Endodermal cell (in vitro differentiated cells): ENCODE measurements at regions not wholly inside any gene's neighbourhood (a gene's known extent, or its start where the extent isn't known, plus 50 kb on each side); places are given as distances from the start of the nearest gene placed in this dataset.
A peak's percentile ranks its signal among the peaks of the same experiment; 100 is the strongest.

Experiments
- DNase-seq: peaks from one replicate; pipeline ENCODE4 v3.0.0-alpha.2; 2017
- H3K27ac ChIP-seq: 2 replicates; pipeline ENCODE4 v1.5.1; 2013; ENCODE audit warnings: mild to moderate bottlenecking, low read depth, low read length, moderate library complexity
- H3K27me3 ChIP-seq: 2 replicates; pipeline ENCODE4 v1.6.1; 2013; ENCODE audit warnings: mild to moderate bottlenecking, low read length, moderate library complexity; ENCODE audit not compliant: insufficient read depth, control insufficient read depth, poor library complexity, severe bottlenecking
- H3K36me3 ChIP-seq: 2 replicates; pipeline ENCODE4 v1.7.0; 2013; ENCODE audit warnings: mild to moderate bottlenecking, low read length, moderate library complexity; ENCODE audit not compliant: control insufficient read depth, insufficient read depth
- H3K4me1 ChIP-seq: one replicate; pipeline ENCODE4 v1.7.0; 2013; ENCODE audit warnings: low read length; ENCODE audit not compliant: control insufficient read depth, insufficient read depth
- H3K4me3 ChIP-seq: 2 replicates; pipeline ENCODE4 v1.5.1; 2013; ENCODE audit warnings: mild to moderate bottlenecking, low read length, moderate library complexity
- H3K9ac ChIP-seq: 2 replicates; pipeline ENCODE4 v1.6.1; 2013; ENCODE audit warnings: mild to moderate bottlenecking, low read length, moderate library complexity; ENCODE audit not compliant: poor library complexity, severe bottlenecking; ENCODE audit errors: extremely low read depth
- H3K9me3 ChIP-seq: 2 replicates; pipeline ENCODE4 v1.6.1; 2013; ENCODE audit warnings: mild to moderate bottlenecking, low read length, moderate library complexity; ENCODE audit not compliant: control insufficient read depth
- H3K27ac Mint-ChIP-seq: 2 replicates; pipeline ENCODE4 v1.8.0; 2020; ENCODE audit warnings: mixed read lengths
- H3K27me3 Mint-ChIP-seq: 2 replicates; pipeline ENCODE4 v1.8.0; 2021; ENCODE audit warnings: mild to moderate bottlenecking, mixed read lengths; ENCODE audit not compliant: insufficient read depth
- H3K36me3 Mint-ChIP-seq: 2 replicates; pipeline ENCODE4 v1.8.0; 2020; ENCODE audit warnings: low read depth, mixed read lengths
- H3K4me1 Mint-ChIP-seq: 2 replicates; pipeline ENCODE4 v1.8.0; 2020; ENCODE audit warnings: mixed read lengths
- H3K4me3 Mint-ChIP-seq: 2 replicates; pipeline ENCODE4 v1.8.0; 2020; ENCODE audit warnings: mild to moderate bottlenecking, moderate library complexity, mixed read lengths
- H3K9me3 Mint-ChIP-seq: 2 replicates; pipeline ENCODE4 v1.8.0; 2020; ENCODE audit warnings: mild to moderate bottlenecking, mixed read lengths
- WGBS, 2 experiments: methylation state at CpG; one replicate each; pipeline versions ENCODE4 v1.1.5 to v1.1.7; 2013; ENCODE audit warnings: missing lambda C conversion rate in 2 of 2, mixed read lengths in 1 of 2; ENCODE audit not compliant: insufficient coverage in 1 of 2, insufficient read length in 1 of 2; 5-methylcytosine and 5-hydroxymethylcytosine counted together
- TF ChIP-seq, protein P1 (sequence below): fragments of 200-600 bp; sonication (generic); conservative IDR thresholded peaks from 2 replicates; pipeline ENCODE4 v1.5.0; 2021; ENCODE audit warnings: antibody characterized with exemption, mild to moderate bottlenecking

DNA sequence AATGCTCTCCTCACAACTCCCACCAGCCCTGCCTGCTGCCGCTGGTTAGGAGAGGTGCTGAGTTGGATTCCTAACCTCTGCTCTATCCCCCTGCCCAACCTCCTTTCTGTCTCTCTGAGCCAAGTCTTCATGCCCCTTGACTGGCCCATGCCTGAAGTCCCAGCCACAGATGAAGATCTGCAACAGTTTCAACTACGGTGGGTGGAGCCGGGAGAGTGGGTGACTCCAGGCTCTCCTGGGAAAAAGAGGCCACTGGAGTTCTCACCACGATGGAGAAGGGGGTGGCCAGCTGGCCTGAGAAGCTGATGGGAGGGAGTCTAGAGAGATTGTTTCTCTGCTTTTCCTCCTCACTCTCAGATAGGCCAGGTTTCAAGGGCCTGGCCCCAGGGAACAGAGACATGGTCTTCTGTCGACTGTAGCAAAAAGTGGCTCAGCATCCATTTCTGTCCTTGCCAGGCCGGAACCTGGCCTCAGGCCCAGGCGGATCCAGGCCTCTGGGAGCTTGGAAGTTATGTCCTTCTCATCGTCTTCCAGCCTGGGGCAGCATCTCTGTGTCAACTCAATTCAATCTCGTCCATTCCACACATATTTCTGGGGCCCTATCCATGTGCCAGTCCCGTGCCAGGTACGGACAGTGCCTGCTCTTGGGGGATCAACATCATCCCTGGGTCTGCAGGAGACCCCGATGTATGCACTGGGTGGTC is 75.3 kb downstream of the INHBB start:
- H3K4me3 Mint-ChIP-seq, result no peak overlapping the region
- H3K27me3 Mint-ChIP-seq, result peaks cover 31% of the 10 kb centered on the region

DNA sequence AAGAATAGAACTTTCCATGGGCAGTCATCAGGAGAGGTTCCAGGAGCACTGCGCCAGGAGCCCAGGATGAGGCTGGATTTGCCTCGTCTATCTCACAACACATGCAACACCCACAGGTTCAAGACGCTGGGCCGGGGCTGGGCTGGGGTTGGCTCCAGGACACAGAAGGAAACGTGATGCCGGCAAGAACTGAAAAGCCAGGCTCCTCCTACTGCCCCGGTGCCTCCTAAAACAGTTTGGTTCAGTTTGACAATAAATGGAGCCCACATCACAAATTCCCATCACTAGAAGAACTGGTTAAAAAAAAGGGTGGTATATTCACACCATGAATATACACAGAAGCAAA is 75.9 kb downstream of the INHBB start:
- no peak overlapping the region for H3K4me3 Mint-ChIP-seq
- H3K9me3 Mint-ChIP-seq, result no peaks in the 10 kb centered on the region
- H3K27me3 Mint-ChIP-seq, result peaks cover 35% of the 10 kb centered on the region
- DNase-seq, result peak; percentile 26
- H3K9ac ChIP-seq, result no peak overlapping the region
- TF ChIP-seq, protein P1, sequence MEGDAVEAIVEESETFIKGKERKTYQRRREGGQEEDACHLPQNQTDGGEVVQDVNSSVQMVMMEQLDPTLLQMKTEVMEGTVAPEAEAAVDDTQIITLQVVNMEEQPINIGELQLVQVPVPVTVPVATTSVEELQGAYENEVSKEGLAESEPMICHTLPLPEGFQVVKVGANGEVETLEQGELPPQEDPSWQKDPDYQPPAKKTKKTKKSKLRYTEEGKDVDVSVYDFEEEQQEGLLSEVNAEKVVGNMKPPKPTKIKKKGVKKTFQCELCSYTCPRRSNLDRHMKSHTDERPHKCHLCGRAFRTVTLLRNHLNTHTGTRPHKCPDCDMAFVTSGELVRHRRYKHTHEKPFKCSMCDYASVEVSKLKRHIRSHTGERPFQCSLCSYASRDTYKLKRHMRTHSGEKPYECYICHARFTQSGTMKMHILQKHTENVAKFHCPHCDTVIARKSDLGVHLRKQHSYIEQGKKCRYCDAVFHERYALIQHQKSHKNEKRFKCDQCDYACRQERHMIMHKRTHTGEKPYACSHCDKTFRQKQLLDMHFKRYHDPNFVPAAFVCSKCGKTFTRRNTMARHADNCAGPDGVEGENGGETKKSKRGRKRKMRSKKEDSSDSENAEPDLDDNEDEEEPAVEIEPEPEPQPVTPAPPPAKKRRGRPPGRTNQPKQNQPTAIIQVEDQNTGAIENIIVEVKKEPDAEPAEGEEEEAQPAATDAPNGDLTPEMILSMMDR, result no peak
- no peaks in the 10 kb centered on the region for H3K4me1 Mint-ChIP-seq
- no peaks in the 10 kb centered on the region for H3K9me3 ChIP-seq
- H3K27ac ChIP-seq, result no peak overlapping the region
- H3K27ac Mint-ChIP-seq, result no peak overlapping the region
- no peaks in the 10 kb centered on the region for H3K36me3 ChIP-seq
- no peaks in the 10 kb centered on the region for H3K4me1 ChIP-seq
- WGBS, 2 experiments, result 82% methylated on average over 7 of the region's 7 CpGs; no CpG with 5 or more reads in 1 of the 2 experiments
- no peak overlapping the region for H3K4me3 ChIP-seq
- H3K27me3 ChIP-seq, result peaks cover 52% of the 10 kb centered on the region
- no peaks in the 10 kb centered on the region for H3K36me3 Mint-ChIP-seq

More for the DNA sequence above, 75.3 kb downstream of the INHBB start:
- no peaks in the 10 kb centered on the region for H3K36me3 Mint-ChIP-seq
- no peaks in the 10 kb centered on the region for H3K4me1 ChIP-seq
- H3K27ac ChIP-seq, result no peak overlapping the region
- no peak overlapping the region for H3K27ac Mint-ChIP-seq
- H3K4me3 ChIP-seq, result no peak overlapping the region
- H3K9me3 ChIP-seq, result no peaks in the 10 kb centered on the region
- DNase-seq, result peak; percentile 34
- no peaks in the 10 kb centered on the region for H3K9me3 Mint-ChIP-seq
- WGBS, 2 experiments, result 89 to 96% methylated on average over 10 to 12 of the region's 12 CpGs
- peaks cover 49% of the 10 kb centered on the region for H3K27me3 ChIP-seq
- TF ChIP-seq, protein P1, result no peak
- no peaks in the 10 kb centered on the region for H3K36me3 ChIP-seq
- no peak overlapping the region for H3K9ac ChIP-seq
- no peaks in the 10 kb centered on the region for H3K4me1 Mint-ChIP-seq

DNA sequence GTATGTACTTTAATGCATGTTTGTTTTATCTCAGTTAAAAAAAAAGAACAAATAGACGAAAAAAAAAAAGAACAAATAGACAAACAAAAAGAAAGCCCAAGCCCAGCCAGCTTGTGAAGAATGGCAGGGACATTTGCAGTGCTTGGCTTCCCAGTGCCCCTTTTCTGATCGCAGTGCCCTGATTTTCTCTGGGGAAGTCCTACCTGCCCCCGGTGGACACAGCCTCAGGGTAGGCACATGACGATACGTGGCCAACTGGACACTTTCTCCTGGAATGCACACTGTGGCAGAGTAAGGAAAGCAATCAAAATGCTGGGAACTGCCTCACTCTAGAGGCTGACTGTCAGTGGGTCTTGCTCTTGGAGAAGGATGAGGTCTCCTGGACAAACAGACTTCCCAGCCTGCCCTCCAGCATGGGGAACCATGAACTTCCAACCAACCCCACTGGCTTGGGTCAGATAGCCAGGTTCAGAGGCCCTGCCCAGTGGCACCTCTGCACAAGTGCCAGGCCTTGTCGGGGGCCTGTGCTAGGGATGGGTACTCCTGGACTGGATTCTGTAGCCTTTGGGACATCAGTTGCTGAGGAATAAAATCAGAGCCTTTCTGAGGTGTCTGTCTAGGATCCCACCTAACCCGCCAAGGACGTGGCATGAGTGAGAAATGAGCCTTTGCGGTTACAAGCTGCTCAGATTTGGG is 76.7 kb downstream of the INHBB start:
- TF ChIP-seq, protein P1, result no peak
- H3K27me3 Mint-ChIP-seq, result peaks cover 39% of the 10 kb centered on the region
- Histone ChIP-seq H3K4me3 (no peak overlapping the region), H3K27me3 (peaks cover 55% of the 10 kb centered on the region), H3K9me3 (no peaks in the 10 kb centered on the region), H3K4me1 (no peaks in the 10 kb centered on the region), H3K27ac (no peak overlapping the region), H3K9ac (no peak overlapping the region), H3K36me3 (no peaks in the 10 kb centered on the region)
- no peaks in the 10 kb centered on the region for H3K4me1 Mint-ChIP-seq
- 89 to 95% methylated on average over 6 to 9 of the region's 9 CpGs for WGBS, 2 experiments
- H3K36me3 Mint-ChIP-seq, result no peaks in the 10 kb centered on the region
- no peak overlapping the region for H3K4me3 Mint-ChIP-seq
- DNase-seq, result peak; percentile 20
- no peak overlapping the region for H3K27ac Mint-ChIP-seq
- no peaks in the 10 kb centered on the region for H3K9me3 Mint-ChIP-seq
